ENCODE measurements at regions not wholly inside any gene's neighbourhood (a gene's known extent, or its start where the extent isn't known, plus 50 kb on each side); places are given as distances from the start of the nearest gene placed in this dataset.

- no peak overlapping the region for H3K9ac ChIP-seq (ENCODE audit: low read length)
- H3K4me3 ChIP-seq (ENCODE audit: low read length) = no peak overlapping the region
- DNase-seq (ENCODE audit: low read depth) = peak; percentile 21
- H3K4me1 ChIP-seq (ENCODE audit: control insufficient read depth, insufficient read depth, low read length) = peaks cover 10% of the 10 kb centered on the region
- H3K36me3 ChIP-seq (ENCODE audit: control insufficient read depth, insufficient read depth, low read length, severe bottlenecking) = no peaks in the 10 kb centered on the region
- no peaks in the 10 kb centered on the region for H3K27me3 ChIP-seq (replicated peaks; ENCODE audit: control insufficient read depth, insufficient read depth, low read length)
- no peaks in the 10 kb centered on the region for H3K9me3 ChIP-seq (ENCODE audit: control insufficient read depth, low read length)
These were observed 174.6 kb downstream of the SUCLA2 start for GRCh38 chr13:47826471-47826870.

- no peaks in the 10 kb centered on the region for H3K36me3 ChIP-seq (ENCODE audit: control insufficient read depth, insufficient read depth, low read length, severe bottlenecking)
- no peak overlapping the region for H3K4me3 ChIP-seq (ENCODE audit: low read length)
- no peaks in the 10 kb centered on the region for H3K27me3 ChIP-seq (replicated peaks; ENCODE audit: control insufficient read depth, insufficient read depth, low read length)
- no peaks in the 10 kb centered on the region for H3K4me1 ChIP-seq (ENCODE audit: control insufficient read depth, insufficient read depth, low read length)
- no peaks in the 10 kb centered on the region for H3K9me3 ChIP-seq (ENCODE audit: control insufficient read depth, low read length)
- H3K9ac ChIP-seq (ENCODE audit: low read length) = no peak overlapping the region
- no peak for DNase-seq (ENCODE audit: low read depth)
These were observed 179.0 kb downstream of the SUCLA2 start for GRCh38 chr13:47822036-47822435.

GRCh38 chr13:47816831-47817230 is 184.2 kb downstream of the SUCLA2 start:
- no peak for DNase-seq (ENCODE audit: low read depth)

GRCh38 chr13:47813718-47814117 is 187.4 kb downstream of the SUCLA2 start:
- no peaks in the 10 kb centered on the region for H3K4me1 ChIP-seq (ENCODE audit: control insufficient read depth, insufficient read depth, low read length)
- H3K9ac ChIP-seq (ENCODE audit: low read length) = no peak overlapping the region
- no peaks in the 10 kb centered on the region for H3K9me3 ChIP-seq (ENCODE audit: control insufficient read depth, low read length)
- DNase-seq (ENCODE audit: low read depth) = no peak
- no peaks in the 10 kb centered on the region for H3K27me3 ChIP-seq (replicated peaks; ENCODE audit: control insufficient read depth, insufficient read depth, low read length)
- no peak overlapping the region for H3K4me3 ChIP-seq (ENCODE audit: low read length)
- no peaks in the 10 kb centered on the region for H3K36me3 ChIP-seq (ENCODE audit: control insufficient read depth, insufficient read depth, low read length, severe bottlenecking)

More at GRCh38 chr13:47816831-47817230, 184.2 kb downstream of the SUCLA2 start:
- Histone ChIP-seq H3K9me3 (ENCODE audit: control insufficient read depth, low read length) (no peaks in the 10 kb centered on the region), H3K36me3 (ENCODE audit: control insufficient read depth, insufficient read depth, low read length, severe bottlenecking) (no peaks in the 10 kb centered on the region), H3K4me3 (ENCODE audit: low read length) (no peak overlapping the region), H3K9ac (ENCODE audit: low read length) (no peak overlapping the region), H3K27me3 (replicated peaks; ENCODE audit: control insufficient read depth, insufficient read depth, low read length) (no peaks in the 10 kb centered on the region), H3K4me1 (ENCODE audit: control insufficient read depth, insufficient read depth, low read length) (no peaks in the 10 kb centered on the region)

- no peak for DNase-seq (ENCODE audit: low read depth)
- no peaks in the 10 kb centered on the region for H3K36me3 ChIP-seq (ENCODE audit: control insufficient read depth, insufficient read depth, low read length, severe bottlenecking)
- H3K4me3 ChIP-seq (ENCODE audit: low read length) = no peak overlapping the region
- no peaks in the 10 kb centered on the region for H3K27me3 ChIP-seq (replicated peaks; ENCODE audit: control insufficient read depth, insufficient read depth, low read length)
- no peak overlapping the region for H3K9ac ChIP-seq (ENCODE audit: low read length)
- no peaks in the 10 kb centered on the region for H3K4me1 ChIP-seq (ENCODE audit: control insufficient read depth, insufficient read depth, low read length)
- H3K9me3 ChIP-seq (ENCODE audit: control insufficient read depth, low read length) = no peaks in the 10 kb centered on the region
These were observed 191.7 kb downstream of the SUCLA2 start for GRCh38 chr13:47809411-47809810.

- Histone ChIP-seq H3K4me1 (ENCODE audit: control insufficient read depth, insufficient read depth, low read length) (no peaks in the 10 kb centered on the region), H3K27me3 (replicated peaks; ENCODE audit: control insufficient read depth, insufficient read depth, low read length) (no peaks in the 10 kb centered on the region), H3K9ac (ENCODE audit: low read length) (no peak overlapping the region), H3K9me3 (ENCODE audit: control insufficient read depth, low read length) (no peaks in the 10 kb centered on the region), H3K36me3 (ENCODE audit: control insufficient read depth, insufficient read depth, low read length, severe bottlenecking) (no peaks in the 10 kb centered on the region), H3K4me3 (ENCODE audit: low read length) (no peak overlapping the region)
- no peak for DNase-seq (ENCODE audit: low read depth)
These were observed 197.9 kb downstream of the SUCLA2 start for GRCh38 chr13:47803131-47803530.

- H3K36me3 ChIP-seq (ENCODE audit: control insufficient read depth, insufficient read depth, low read length, severe bottlenecking) = no peaks in the 10 kb centered on the region
- no peaks in the 10 kb centered on the region for H3K27me3 ChIP-seq (replicated peaks; ENCODE audit: control insufficient read depth, insufficient read depth, low read length)
- H3K9me3 ChIP-seq (ENCODE audit: control insufficient read depth, low read length) = no peaks in the 10 kb centered on the region
- no peak overlapping the region for H3K4me3 ChIP-seq (ENCODE audit: low read length)
- no peak overlapping the region for H3K9ac ChIP-seq (ENCODE audit: low read length)
- H3K4me1 ChIP-seq (ENCODE audit: control insufficient read depth, insufficient read depth, low read length) = no peaks in the 10 kb centered on the region
- DNase-seq (ENCODE audit: low read depth) = no peak
These were observed 199.5 kb downstream of the SUCLA2 start for GRCh38 chr13:47801555-47801954.

- Histone ChIP-seq H3K9ac (ENCODE audit: low read length) (no peak overlapping the region), H3K9me3 (ENCODE audit: control insufficient read depth, low read length) (no peaks in the 10 kb centered on the region), H3K4me3 (ENCODE audit: low read length) (no peak overlapping the region), H3K27me3 (replicated peaks; ENCODE audit: control insufficient read depth, insufficient read depth, low read length) (no peaks in the 10 kb centered on the region), H3K4me1 (ENCODE audit: control insufficient read depth, insufficient read depth, low read length) (no peaks in the 10 kb centered on the region), H3K36me3 (ENCODE audit: control insufficient read depth, insufficient read depth, low read length, severe bottlenecking) (no peaks in the 10 kb centered on the region)
- no peak for DNase-seq (ENCODE audit: low read depth)
These were observed 200.5 kb downstream of the SUCLA2 start for GRCh38 chr13:47800593-47800992.

- H3K9ac ChIP-seq (ENCODE audit: low read length) = no peak overlapping the region
- no peaks in the 10 kb centered on the region for H3K9me3 ChIP-seq (ENCODE audit: control insufficient read depth, low read length)
- H3K4me3 ChIP-seq (ENCODE audit: low read length) = no peak overlapping the region
- no peaks in the 10 kb centered on the region for H3K27me3 ChIP-seq (replicated peaks; ENCODE audit: control insufficient read depth, insufficient read depth, low read length)
- peak; percentile 28 for DNase-seq (ENCODE audit: low read depth)
- no peaks in the 10 kb centered on the region for H3K36me3 ChIP-seq (ENCODE audit: control insufficient read depth, insufficient read depth, low read length, severe bottlenecking)
- no peaks in the 10 kb centered on the region for H3K4me1 ChIP-seq (ENCODE audit: control insufficient read depth, insufficient read depth, low read length)
These were observed 202.2 kb downstream of the SUCLA2 start for GRCh38 chr13:47798906-47799305.

GRCh38 chr13:47798194-47798593 is 202.9 kb downstream of the SUCLA2 start:
- Histone ChIP-seq H3K9ac (ENCODE audit: low read length) (no peak overlapping the region), H3K9me3 (ENCODE audit: control insufficient read depth, low read length) (no peaks in the 10 kb centered on the region), H3K27me3 (replicated peaks; ENCODE audit: control insufficient read depth, insufficient read depth, low read length) (no peaks in the 10 kb centered on the region), H3K4me3 (ENCODE audit: low read length) (no peak overlapping the region), H3K4me1 (ENCODE audit: control insufficient read depth, insufficient read depth, low read length) (no peaks in the 10 kb centered on the region), H3K36me3 (ENCODE audit: control insufficient read depth, insufficient read depth, low read length, severe bottlenecking) (no peaks in the 10 kb centered on the region)
- no peak for DNase-seq (ENCODE audit: low read depth)

- Histone ChIP-seq H3K4me1 (ENCODE audit: control insufficient read depth, insufficient read depth, low read length) (no peaks in the 10 kb centered on the region), H3K36me3 (ENCODE audit: control insufficient read depth, insufficient read depth, low read length, severe bottlenecking) (no peaks in the 10 kb centered on the region)
These were observed 204.3 kb downstream of the SUCLA2 start for GRCh38 chr13:47796816-47797215.

GRCh38 chr13:47794963-47795362 is 206.1 kb downstream of the SUCLA2 start:
- H3K9me3 ChIP-seq (ENCODE audit: control insufficient read depth, low read length) = peaks cover 6% of the 10 kb centered on the region
- peak; percentile 8 for DNase-seq (ENCODE audit: low read depth)
- no peaks in the 10 kb centered on the region for H3K4me1 ChIP-seq (ENCODE audit: control insufficient read depth, insufficient read depth, low read length)
- no peaks in the 10 kb centered on the region for H3K36me3 ChIP-seq (ENCODE audit: control insufficient read depth, insufficient read depth, low read length, severe bottlenecking)
- H3K9ac ChIP-seq (ENCODE audit: low read length) = no peak overlapping the region
- H3K4me3 ChIP-seq (ENCODE audit: low read length) = no peak overlapping the region
- no peaks in the 10 kb centered on the region for H3K27me3 ChIP-seq (replicated peaks; ENCODE audit: control insufficient read depth, insufficient read depth, low read length)

More at GRCh38 chr13:47796816-47797215, 204.3 kb downstream of the SUCLA2 start:
- Histone ChIP-seq H3K4me3 (ENCODE audit: low read length) (no peak overlapping the region), H3K27me3 (replicated peaks; ENCODE audit: control insufficient read depth, insufficient read depth, low read length) (no peaks in the 10 kb centered on the region), H3K9me3 (ENCODE audit: control insufficient read depth, low read length) (no peaks in the 10 kb centered on the region), H3K9ac (ENCODE audit: low read length) (no peak overlapping the region)
- DNase-seq (ENCODE audit: low read depth) = no peak
